GM10248 (cell line): ENCODE measurements at regions not wholly inside any gene's neighbourhood (a gene's known extent, or its start where the extent isn't known, plus 50 kb on each side); places are given as distances from the start of the nearest gene placed in this dataset.

Experiments used
- CTCF ChIA-PET: fragments of 300-600 bp; sonication (Branson Sonifier 250); formaldehyde crosslinking; extraction: SDS; loops from one replicate; lab custom pipeline; 2021; ENCODE audit warnings: antibody characterized with exemption; lab: Yijun Ruan, JAX
- POLR2A ChIA-PET: fragments of 350-650 bp; sonication (Branson Sonifier 250); formaldehyde crosslinking; extraction: SDS; loops from one replicate; lab custom pipeline; 2020; ENCODE audit warnings: antibody characterized with exemption; lab: Yijun Ruan, JAX
- DNase-seq: peaks from one replicate; pipeline ENCODE4 v3.0.0; 2012; ENCODE audit errors: extremely low spot score
- TF ChIP-seq, protein P1 (sequence below): IDR thresholded peaks from 2 replicates; pipeline ENCODE4 v1.5.1; 2012; ENCODE audit warnings: mild to moderate bottlenecking, low read depth; ENCODE audit errors: extremely low read depth, missing control alignments, control extremely low read depth

DNA sequence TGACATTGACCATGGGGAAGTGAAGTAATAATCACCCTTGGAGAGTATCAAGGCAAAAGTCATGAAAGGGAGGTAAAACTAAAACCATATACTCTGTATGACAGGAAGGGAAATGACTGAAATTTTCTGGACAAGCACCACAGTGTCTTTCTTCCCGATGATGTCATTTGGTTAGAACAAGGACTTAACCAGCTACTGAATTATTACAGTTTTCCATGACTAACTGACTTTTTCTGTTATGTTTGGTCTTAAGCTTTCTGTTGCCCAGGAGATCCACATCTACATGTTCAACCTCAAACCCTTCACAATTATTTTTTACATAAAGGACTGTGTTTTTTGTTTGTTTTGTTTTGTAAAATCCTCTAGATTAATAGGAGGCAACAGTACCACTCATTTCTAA lies 191.9 kb upstream of the IL12A start:
- TF ChIP-seq, protein P1, sequence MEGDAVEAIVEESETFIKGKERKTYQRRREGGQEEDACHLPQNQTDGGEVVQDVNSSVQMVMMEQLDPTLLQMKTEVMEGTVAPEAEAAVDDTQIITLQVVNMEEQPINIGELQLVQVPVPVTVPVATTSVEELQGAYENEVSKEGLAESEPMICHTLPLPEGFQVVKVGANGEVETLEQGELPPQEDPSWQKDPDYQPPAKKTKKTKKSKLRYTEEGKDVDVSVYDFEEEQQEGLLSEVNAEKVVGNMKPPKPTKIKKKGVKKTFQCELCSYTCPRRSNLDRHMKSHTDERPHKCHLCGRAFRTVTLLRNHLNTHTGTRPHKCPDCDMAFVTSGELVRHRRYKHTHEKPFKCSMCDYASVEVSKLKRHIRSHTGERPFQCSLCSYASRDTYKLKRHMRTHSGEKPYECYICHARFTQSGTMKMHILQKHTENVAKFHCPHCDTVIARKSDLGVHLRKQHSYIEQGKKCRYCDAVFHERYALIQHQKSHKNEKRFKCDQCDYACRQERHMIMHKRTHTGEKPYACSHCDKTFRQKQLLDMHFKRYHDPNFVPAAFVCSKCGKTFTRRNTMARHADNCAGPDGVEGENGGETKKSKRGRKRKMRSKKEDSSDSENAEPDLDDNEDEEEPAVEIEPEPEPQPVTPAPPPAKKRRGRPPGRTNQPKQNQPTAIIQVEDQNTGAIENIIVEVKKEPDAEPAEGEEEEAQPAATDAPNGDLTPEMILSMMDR, result no peak
- ChIA-PET CTCF (interaction anchor here (1.7 to 6.4 kb wide), 2 partner anchors 10 to 212 kb away, joined by 3 to 39 read pairs; no protein-coding TSS in a partner anchor), POLR2A (no interaction called here)
- DNase-seq, result no peak

DNA sequence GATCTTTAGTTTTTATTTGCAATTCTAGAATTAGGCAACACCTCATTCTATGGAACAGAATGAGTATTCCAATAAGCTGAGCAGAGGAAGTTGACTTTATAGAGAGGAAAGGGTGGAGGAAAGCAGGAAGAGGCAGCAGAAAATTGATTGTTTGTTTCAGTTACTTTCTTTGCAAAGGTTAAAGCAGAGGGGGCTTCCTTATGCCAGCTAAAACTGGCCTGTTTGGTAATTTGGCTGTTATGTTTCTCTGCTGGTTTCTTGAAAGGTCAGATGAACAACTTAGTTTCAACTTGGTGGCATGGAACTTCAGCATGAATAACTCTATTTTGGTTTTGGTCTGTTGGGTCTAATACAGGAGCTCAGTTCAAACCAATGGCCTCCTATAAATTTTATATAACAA lies 190.9 kb upstream of the IL12A start:
- DNase-seq, result no peak
- TF ChIP-seq, protein P1, result no peak
- CTCF ChIA-PET, result interaction anchor here (1.7 to 6.4 kb wide), 2 partner anchors 9 to 211 kb away, joined by 3 to 39 read pairs; no protein-coding TSS in a partner anchor
- POLR2A ChIA-PET, result no interaction called here

DNA sequence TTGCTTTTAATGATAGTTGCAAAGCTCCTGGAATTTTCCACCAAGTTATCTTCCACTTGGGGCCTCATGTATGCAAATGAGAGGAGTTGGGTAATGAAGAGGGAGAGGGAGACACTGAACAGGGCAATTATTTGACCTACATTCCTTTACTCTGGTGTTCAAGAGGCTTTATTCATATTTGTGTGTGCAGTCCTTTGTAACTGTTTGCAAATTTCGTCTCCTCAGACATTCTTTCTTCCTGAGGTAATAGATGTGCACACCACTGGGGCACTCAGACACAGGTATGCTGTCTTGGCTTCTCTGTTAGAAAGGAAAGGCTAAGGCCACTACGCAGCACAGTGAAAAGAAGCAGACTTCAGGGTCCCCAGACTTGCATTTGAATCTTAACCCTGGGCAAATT lies 189.7 kb upstream of the IL12A start:
- CTCF ChIA-PET, result interaction anchor here (6.4 kb wide), 1 partner anchor 7 kb away, joined by 39 read pairs; no protein-coding TSS in a partner anchor
- no peak for DNase-seq
- POLR2A ChIA-PET, result no interaction called here
- TF ChIP-seq, protein P1, result no peak

GRCh38 chr3:159800434-159801155 lies 188.0 kb upstream of the IL12A start:
- DNase-seq, result no peak
- TF ChIP-seq, protein P1, result no peak
- POLR2A ChIA-PET, result no interaction called here
- CTCF ChIA-PET, result interaction anchor here (1.2 to 1.6 kb wide), 3 partner anchors 9 to 670 kb away, joined by 3 to 4 read pairs (median 4); no protein-coding TSS in a partner anchor

DNA sequence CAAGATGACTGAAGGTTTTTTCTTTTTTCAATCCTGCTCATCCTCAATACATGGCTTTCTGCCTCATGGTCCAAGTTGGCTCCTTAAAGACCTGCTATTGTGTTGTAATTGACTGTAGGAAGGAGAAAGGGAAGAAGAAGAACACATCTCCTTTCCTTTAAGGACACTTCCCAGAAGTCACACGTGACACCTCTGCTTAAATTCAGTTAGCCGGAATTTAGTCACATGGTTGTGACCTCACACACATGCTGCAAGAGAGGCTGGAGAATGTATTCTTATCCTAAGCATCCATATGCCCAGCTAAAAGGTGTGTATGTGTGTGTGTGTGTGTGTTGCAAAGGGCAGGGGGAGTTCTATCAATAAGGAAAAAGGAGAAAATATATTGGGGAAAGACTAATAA lies 185.8 kb upstream of the IL12A start:
- POLR2A ChIA-PET, result no interaction called here
- CTCF ChIA-PET, result interaction anchor here (0.7 to 7.6 kb wide), 5 partner anchors 15 to 957 kb away, joined by 3 to 97 read pairs (median 35); no protein-coding TSS in a partner anchor
- TF ChIP-seq, protein P1, result no peak
- no peak for DNase-seq

- DNase-seq, result no peak
- ChIA-PET POLR2A (no interaction called here), CTCF (interaction anchor here (0.7 to 7.6 kb wide), 9 partner anchors 8 to 958 kb away, joined by 3 to 97 read pairs (median 7); no protein-coding TSS in a partner anchor)
- TF ChIP-seq, protein P1, result no peak
Measured at GRCh38 chr3:159803459-159803858, 185.2 kb upstream of the IL12A start.
